HG03575 (cell line): ENCODE measurements at regions not wholly inside any gene's neighbourhood (a gene's known extent, or its start where the extent isn't known, plus 50 kb on each side); places are given as distances from the start of the nearest gene placed in this dataset.

Experiments used
- ATAC-seq: cut with Tn5 transposase; IDR thresholded peaks from one replicate; pipeline ENCODE4 v1.9.1; 2021; ENCODE audit not compliant: unreplicated experiment, insufficient number of reproducible peaks, low FRiP score; ENCODE audit errors: extremely low read depth

DNA sequence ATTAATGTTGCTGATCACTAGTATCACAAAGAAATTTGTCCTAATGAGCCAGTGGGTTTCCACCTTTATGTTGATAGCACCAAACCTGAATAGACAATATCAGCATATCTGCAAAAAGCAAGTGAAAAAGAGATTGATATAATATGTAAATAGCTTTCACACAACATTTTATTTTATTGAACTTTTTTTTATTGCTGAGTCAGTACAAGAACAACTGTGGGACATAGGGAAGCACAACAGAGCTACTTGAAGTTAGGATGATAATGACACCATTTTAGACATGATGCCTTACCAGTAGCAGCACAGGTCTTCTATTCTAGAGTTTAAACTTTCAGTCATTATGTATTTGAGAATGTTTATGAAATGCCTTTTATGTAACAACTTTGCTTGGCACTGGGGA is 554.1 kb upstream of the SETBP1 start:
- ATAC-seq: no peak

GRCh38 chr18:44128365-44128764 is 552.3 kb upstream of the SETBP1 start:
- no peak for ATAC-seq

DNA sequence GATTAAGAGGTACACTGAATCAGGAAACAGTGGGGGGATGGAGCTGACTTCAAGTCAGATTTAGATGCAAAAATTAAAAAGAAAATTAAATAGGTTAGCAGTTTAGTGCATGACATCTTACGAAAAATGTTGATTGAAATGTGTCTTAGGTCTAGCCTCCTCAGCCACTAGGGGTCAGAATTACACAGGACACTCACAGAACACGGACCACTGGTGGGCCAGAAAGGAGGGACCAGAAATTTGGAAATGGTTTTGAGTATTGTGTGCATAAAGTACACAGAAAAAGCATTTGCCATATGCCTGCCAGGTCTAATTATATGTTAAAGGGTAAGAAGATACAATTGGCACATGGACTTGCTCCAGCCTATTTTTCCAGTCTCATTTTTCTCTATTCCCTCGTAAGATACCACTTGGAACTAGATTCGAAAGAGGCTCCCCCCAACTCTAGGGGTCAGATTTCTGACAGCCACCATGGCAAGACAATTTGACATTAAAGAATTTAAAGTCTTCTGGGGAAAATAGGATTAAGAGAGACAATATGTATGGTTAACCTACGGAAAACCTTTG is 550.2 kb upstream of the SETBP1 start:
- no peak for ATAC-seq

GRCh38 chr18:44133483-44133882 is 547.2 kb upstream of the SETBP1 start:
- no peak for ATAC-seq

DNA sequence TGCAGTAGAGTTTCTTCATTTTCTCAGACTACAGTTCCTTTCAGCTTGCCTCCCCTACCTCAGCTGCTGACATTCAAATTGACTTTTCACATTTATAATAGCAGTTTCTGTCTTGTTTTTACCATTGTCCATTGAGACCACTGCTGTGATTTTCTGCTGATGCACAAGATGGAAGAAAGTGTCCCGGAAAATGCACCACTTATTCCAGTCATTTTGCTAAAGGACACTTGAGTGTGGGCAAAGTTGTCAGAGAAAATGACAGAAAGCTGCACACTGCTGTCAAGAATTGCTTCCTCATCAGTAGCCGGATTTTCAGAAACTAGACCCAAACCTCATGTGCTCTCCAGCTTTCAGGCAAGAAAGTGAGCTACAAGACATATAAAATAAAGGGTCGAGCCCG is 546.2 kb upstream of the SETBP1 start:
- ATAC-seq: no peak

- ATAC-seq: no peak
Measured at GRCh38 chr18:44135741-44136140, 544.9 kb upstream of the SETBP1 start.

GRCh38 chr18:44136326-44136725 is 544.4 kb upstream of the SETBP1 start:
- no peak for ATAC-seq

DNA sequence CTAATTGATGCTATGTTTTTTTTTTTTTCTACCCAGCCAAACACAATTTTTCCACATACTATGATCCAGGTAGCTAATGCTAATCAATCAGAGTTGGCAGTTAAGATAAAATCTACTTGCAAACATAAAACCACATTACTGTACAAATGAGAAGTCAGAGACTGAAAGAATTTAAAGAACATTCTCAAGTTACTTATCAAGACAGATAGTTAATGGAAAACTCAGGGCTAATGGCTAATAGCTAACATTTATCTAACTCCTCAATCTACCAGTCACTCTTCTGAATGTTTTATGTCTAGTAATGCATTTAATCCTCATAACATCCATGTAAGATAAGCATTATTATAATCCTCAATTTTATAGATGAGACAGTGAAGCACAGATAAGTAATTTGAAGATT is 537.6 kb upstream of the SETBP1 start:
- ATAC-seq: no peak

GRCh38 chr18:44149706-44150105 is 531.0 kb upstream of the SETBP1 start:
- no peak for ATAC-seq

DNA sequence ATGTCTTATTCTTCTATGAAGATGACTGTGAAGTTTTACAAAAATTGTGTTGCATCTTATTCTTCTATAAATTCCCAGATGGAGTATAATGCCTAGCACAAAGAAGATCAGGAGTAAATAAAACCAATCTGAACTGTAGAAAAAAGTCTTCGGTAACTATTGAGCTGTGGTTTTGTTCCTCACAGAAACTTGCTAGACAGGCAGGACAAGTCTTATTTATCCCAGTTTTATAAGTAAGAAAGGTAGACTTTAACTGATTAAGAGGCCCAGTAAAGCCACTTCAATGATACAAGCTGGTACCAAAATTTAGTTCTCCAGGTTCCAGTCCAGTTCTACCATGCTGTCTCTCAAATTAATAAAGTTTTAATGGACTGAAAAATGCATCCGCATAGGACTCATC is 526.7 kb upstream of the SETBP1 start:
- no peak for ATAC-seq

DNA sequence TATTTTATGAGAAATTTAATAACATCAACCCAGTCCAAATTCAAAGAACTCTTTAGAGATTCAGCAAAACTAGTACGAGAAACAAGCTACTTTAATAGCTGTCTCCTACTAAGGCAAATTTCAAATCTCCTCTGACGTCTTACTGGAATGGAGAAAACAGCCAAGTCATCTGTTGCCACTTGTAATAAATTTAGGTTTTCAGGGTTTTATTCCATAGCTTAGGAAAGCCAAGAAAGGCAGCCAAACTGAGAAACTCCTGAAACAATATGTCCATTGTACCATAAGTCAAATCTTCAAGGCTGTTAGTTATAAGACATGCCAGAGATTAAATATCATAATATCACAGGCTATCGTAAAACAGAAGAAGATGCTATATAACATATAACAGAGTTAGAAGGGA is 524.6 kb upstream of the SETBP1 start:
- ATAC-seq: no peak

GRCh38 chr18:44156776-44157335 is 523.8 kb upstream of the SETBP1 start:
- ATAC-seq: no peak

DNA sequence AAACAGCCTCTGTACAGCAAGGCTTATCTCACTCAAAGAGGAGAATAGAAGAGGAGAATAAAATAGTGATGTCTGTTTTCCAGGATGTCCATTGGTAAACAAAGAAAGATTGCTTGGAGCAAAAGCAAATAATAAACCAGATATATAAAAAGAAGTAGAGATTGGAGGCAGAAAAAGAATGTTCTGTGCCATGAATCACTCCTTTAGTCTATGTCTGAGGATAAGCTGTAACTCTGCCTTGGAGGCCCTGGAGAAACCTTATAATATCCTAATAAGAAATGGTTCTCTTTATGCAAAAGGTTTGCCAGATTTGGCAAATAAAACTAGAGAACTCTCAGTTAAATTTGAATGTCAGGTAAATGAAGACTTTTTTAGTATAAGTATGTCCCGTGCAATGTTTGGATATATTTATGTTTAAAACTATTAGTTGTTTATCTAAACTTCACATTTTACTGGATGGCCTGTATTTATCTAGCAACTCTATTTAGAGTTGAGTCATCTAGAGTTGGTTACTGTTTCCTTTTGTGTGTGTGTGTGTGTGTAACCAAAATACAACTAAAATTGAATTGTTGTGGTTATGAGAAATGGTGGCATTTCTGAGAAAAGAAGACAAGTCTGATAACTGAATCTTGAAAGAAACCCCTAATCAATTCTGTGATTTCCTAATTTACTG is 510.3 kb upstream of the SETBP1 start:
- ATAC-seq: no peak

GRCh38 chr18:44171301-44171700 is 509.4 kb upstream of the SETBP1 start:
- no peak for ATAC-seq

DNA sequence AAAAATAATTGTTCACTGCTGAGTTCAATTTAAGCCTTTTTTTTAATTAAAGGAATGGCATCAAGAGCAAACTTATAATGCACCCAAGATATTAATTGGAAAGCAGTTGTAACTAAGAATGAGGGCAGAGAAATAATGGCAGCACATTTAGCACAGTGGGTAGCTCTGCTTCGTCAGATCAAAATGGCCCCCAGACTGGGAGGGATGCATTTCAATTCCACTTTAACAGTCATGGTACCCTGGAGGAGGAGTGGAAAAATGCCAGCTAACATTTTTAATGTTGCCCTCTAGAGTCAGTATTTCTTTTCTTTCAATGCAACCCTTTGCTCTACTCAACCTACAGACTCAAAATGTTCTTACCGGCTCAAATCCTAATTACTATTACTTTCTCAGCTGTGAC is 504.8 kb upstream of the SETBP1 start:
- no peak for ATAC-seq

DNA sequence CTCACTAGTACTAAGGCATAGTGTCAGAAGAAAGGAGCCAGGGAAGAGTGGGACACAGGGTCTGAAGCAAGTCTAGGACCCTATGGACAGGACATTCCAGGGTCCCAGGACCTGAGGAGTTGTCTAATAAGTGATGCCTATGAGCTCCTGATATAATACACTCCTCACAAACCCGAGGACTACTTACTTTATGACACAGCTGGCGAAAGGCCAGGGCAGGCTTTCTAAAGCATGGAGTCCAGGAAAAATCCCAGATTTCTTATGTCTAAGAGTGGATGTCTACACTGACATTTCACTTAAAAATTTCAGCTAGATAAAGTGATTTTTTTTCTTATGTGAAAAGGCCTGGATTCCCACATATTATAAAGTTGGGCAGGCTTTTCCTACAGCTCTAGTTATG is 502.2 kb upstream of the SETBP1 start:
- no peak for ATAC-seq

GRCh38 chr18:44179693-44180092 is 501.0 kb upstream of the SETBP1 start:
- ATAC-seq: no peak

DNA sequence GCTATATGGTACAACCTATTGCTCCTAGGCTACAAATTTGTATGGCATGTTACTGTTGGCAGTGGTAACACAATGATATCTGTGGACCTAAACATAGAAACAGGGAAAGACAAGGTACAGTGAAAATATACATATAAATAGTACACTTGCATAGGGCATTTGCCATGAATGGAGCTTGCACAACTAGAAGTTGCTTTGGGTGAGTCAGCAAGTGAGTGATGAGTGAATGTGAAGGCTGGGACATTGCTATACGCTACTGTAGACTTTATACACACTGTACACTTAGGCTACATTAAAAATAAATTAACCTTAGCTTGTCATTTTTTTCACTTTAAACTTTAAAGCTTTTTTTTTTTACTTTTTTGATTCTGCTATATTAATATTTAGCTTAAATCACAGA is 500.0 kb upstream of the SETBP1 start:
- ATAC-seq: no peak

DNA sequence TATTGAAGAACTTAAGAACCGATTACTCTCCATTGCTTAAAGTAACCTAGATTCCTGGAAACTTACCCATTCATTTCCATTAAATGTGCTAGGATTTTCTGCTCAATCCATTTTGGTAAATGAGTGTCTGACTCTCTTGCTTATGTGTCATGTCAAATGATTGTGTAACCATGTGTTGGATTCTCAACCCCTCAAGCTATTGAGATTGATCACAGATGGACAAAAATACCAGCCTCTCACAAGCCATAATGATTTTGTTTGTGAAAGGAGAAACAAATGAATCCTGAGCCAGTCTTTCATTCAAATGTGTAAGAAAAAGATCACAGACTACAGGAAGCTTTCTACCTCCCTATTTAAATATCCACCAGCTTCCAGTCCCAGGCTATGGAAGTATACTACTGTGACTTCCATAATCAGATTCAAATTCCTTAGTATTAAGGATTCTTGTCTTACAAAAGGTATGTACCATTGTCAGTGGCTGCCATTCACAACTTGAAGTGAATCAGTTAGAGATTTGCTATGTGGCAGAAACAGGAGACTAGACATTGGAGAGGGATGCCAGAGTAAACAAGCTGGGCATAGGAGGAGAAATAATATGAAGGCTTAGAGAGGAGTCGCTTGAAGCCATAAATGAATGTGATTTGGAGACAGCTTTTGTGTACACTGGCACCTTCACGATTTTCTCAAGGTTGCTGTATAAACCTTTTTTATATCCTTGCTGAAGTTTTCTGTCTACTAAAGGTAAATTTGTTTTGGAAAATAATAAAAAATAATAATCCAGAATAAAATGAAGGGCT is 498.5 kb upstream of the SETBP1 start:
- ATAC-seq: no peak

DNA sequence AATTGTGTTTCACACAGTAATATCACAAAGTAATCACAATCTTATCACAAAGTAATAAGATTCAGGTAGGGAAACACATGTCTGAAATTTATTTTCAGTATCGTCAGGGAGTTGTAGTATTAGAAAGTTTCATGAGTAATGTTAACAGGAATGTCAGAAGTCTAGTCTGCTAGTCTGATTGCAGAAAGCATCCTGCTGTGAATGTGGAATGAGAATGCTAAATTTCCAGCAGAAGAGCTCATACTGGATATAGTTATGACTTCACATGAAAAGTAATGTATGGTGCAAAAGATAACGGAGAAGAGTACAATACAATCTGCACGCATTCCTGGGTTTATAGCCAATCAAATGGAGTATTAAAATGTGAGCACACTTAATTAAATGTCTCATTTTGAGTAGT is 494.7 kb upstream of the SETBP1 start:
- ATAC-seq: no peak
